Thyroid gland (tissue), 4 donors: ENCODE measurements at regions not wholly inside any gene's neighbourhood (a gene's known extent, or its start where the extent isn't known, plus 50 kb on each side); places are given as distances from the start of the nearest gene placed in this dataset.
"Not testable (repeated sequence)": the region's sequence is repeated elsewhere in the genome, so short reads cannot be mapped to it uniquely, and the experiment has no call there.

Experiments
- DNase-seq, 2 donors: peaks; one replicate each; pipeline ENCODE4 v3.0.0-alpha.2; 2019
- H3K27ac ChIP-seq, 3 donors: fragments of 200-600 bp; sonication (generic); 1 replicate in 2 of 3; 2 replicates in 1 of 3; pipeline ENCODE4 v1.5.1; 2016 to 2019; ENCODE audit warnings: mild to moderate bottlenecking in 1 of 3, moderate library complexity in 1 of 3
- H3K27me3 ChIP-seq: fragments of 200-600 bp; sonication (generic); one replicate; pipeline ENCODE4 v1.5.1; 2019
- H3K36me3 ChIP-seq, 2 donors: fragments of 200-600 bp; sonication (generic); one replicate each; pipeline ENCODE4 v1.5.1; 2016 to 2019
- H3K4me1 ChIP-seq, 2 donors: fragments of 200-600 bp; sonication (generic); one replicate each; pipeline ENCODE4 v1.5.1; 2017 to 2019
- H3K4me3 ChIP-seq, 3 donors: fragments of 200-600 bp; sonication (generic); replicated peaks in 1 of 3; 1 replicate in 2 of 3; 2 replicates in 1 of 3; pipeline ENCODE4 v1.5.1; 2016; ENCODE audit warnings: mild to moderate bottlenecking in 1 of 3
- H3K9me3 ChIP-seq: fragments of 200-600 bp; sonication (generic); one replicate; pipeline ENCODE4 v1.5.1; 2017
- CTCF ChIP-seq, 6 experiments: fragments of 200-600 bp in 3 of 6; fragments of 450-650 bp in 3 of 6; sonication (generic) in 3 of 6; IDR thresholded peaks; one replicate each; pipeline ENCODE4 v1.5.1; 2016 to 2019; ENCODE audit warnings: antibody characterized with exemption in 6 of 6, mild to moderate bottlenecking in 2 of 6, inconsistent platforms in 1 of 6, moderate library complexity in 1 of 6
- POLR2A ChIP-seq, 2 donors: fragments of 450-650 bp; IDR thresholded peaks; one replicate each; pipeline ENCODE4 v1.6.1; 2017; ENCODE audit warnings: antibody characterized with exemption in 2 of 2, mild to moderate bottlenecking in 2 of 2, moderate library complexity in 1 of 2
- WGBS, 2 donors: methylation state at CpG; one replicate each; pipeline ENCODE4 v1.1.5; 2017; 5-methylcytosine and 5-hydroxymethylcytosine counted together
- intact Hi-C: fragments of 100-400 bp; cut with DNase I; formaldehyde crosslinking; loops from one replicate; pipeline ENCODE4 v1.15.1; 2023

- Histone ChIP-seq H3K4me3 (no peak overlapping the region), H3K27ac (no peak overlapping the region), H3K4me1 (no peaks in the 10 kb centered on the region), H3K36me3 (no peaks in the 10 kb centered on the region), H3K27me3 (no peaks in the 10 kb centered on the region), H3K9me3 (no peaks in the 10 kb centered on the region)
- TF ChIP-seq POLR2A (IDR thresholded peaks at IDR 0.05) (no peak), CTCF (IDR thresholded peaks at IDR 0.05) (no peak)
- intact Hi-C loops = no loop called here
- 35 to 38% methylated on average over 2 of the region's 2 CpGs for WGBS, 2 donors
- DNase-seq = no peak
These were observed 67.8 kb upstream of the SLC8A3 start for GRCh38 chr14:70256601-70257000.

GRCh38 chr14:70255071-70256057, 66.6 kb upstream of the SLC8A3 start:
- DNase-seq = peak; percentile 33 to 51
- intact Hi-C loops, H3K36me3 ChIP-seq, H3K27me3 ChIP-seq, H3K4me1 ChIP-seq, H3K9me3 ChIP-seq, H3K27ac ChIP-seq: not testable (repeated sequence)
- peak in 1 of 2 donors; percentile 42 for TF ChIP-seq POLR2A (IDR thresholded peaks at IDR 0.05)
- WGBS, 2 donors = 56 to 79% methylated on average over 21 to 30 of the region's 36 CpGs
- H3K4me3 ChIP-seq = peak overlapping the region in 1 of 3 donors; percentile 23

GRCh38 chr14:70254476-70254961, 65.8 kb upstream of the SLC8A3 start:
- TF ChIP-seq POLR2A (IDR thresholded peaks at IDR 0.05) (no peak), CTCF (IDR thresholded peaks at IDR 0.05) (no peak)
- Histone ChIP-seq H3K27ac (peak overlapping the region in 1 of 3 donors; percentile 10), H3K9me3 (no peaks in the 10 kb centered on the region), H3K4me3 (peak overlapping the region in 1 of 3 donors; percentile 36), H3K27me3 (no peaks in the 10 kb centered on the region), H3K4me1 (no peaks in the 10 kb centered on the region), H3K36me3 (no peaks in the 10 kb centered on the region)
- peak; percentile 79 to 83 for DNase-seq
- WGBS, 2 donors = 0% methylated on average over 3 to 8 of the region's 31 CpGs
- intact Hi-C loops = no loop called here

- H3K27me3 ChIP-seq, H3K4me3 ChIP-seq: not testable (repeated sequence)
- WGBS, 2 donors = 88 to 92% methylated on average over 4 of the region's 4 CpGs
These were observed 64.8 kb upstream of the SLC8A3 start for GRCh38 chr14:70253547-70253946.

GRCh38 chr14:70245026-70245425, 56.3 kb upstream of the SLC8A3 start:
- Histone ChIP-seq H3K27ac (no peak overlapping the region), H3K36me3 (no peaks in the 10 kb centered on the region), H3K4me3 (no peak overlapping the region), H3K9me3 (no peaks in the 10 kb centered on the region), H3K27me3 (no peaks in the 10 kb centered on the region), H3K4me1 (no peaks in the 10 kb centered on the region)
- WGBS, 2 donors = 74 to 83% methylated on average over 2 of the region's 2 CpGs
- intact Hi-C loops = no loop called here
- no peak for DNase-seq
- TF ChIP-seq POLR2A (IDR thresholded peaks at IDR 0.05) (no peak), CTCF (IDR thresholded peaks at IDR 0.05) (no peak)

More at GRCh38 chr14:70253547-70253946, 64.8 kb upstream of the SLC8A3 start:
- DNase-seq, intact Hi-C loops, H3K4me1 ChIP-seq, H3K9me3 ChIP-seq, H3K27ac ChIP-seq, H3K36me3 ChIP-seq: not testable (repeated sequence)

GRCh38 chr14:70239802-70240201, 51.1 kb upstream of the SLC8A3 start:
- Histone ChIP-seq H3K27ac (no peak overlapping the region), H3K4me3 (no peak overlapping the region), H3K4me1 (no peaks in the 10 kb centered on the region), H3K27me3 (no peaks in the 10 kb centered on the region), H3K36me3 (no peaks in the 10 kb centered on the region), H3K9me3 (no peaks in the 10 kb centered on the region)
- no peak for DNase-seq
- TF ChIP-seq POLR2A (IDR thresholded peaks at IDR 0.05) (no peak), CTCF (IDR thresholded peaks at IDR 0.05) (no peak)
- intact Hi-C loops = no loop called here
- 47 to 57% methylated on average over 3 of the region's 3 CpGs for WGBS, 2 donors

GRCh38 chr14:70238635-70239034, 49.9 kb upstream of the SLC8A3 start:
- 52 to 64% methylated on average over 1 of the region's 1 CpG for WGBS, 2 donors

More at GRCh38 chr14:70238635-70239034, 49.9 kb upstream of the SLC8A3 start:
- H3K4me3 ChIP-seq, intact Hi-C loops, DNase-seq, H3K27me3 ChIP-seq, H3K4me1 ChIP-seq, H3K9me3 ChIP-seq, H3K36me3 ChIP-seq, H3K27ac ChIP-seq: not testable (repeated sequence)
